Pancreas (tissue), 10 donors: ENCODE measurements at regions not wholly inside any gene's neighbourhood (a gene's known extent, or its start where the extent isn't known, plus 50 kb on each side); places are given as distances from the start of the nearest gene placed in this dataset.

Source experiments
- ATAC-seq, 4 donors: fragments of 200-7000 bp; cut with Tn5 transposase; one replicate each; pipeline versions ENCODE4 v1.8.0 to v1.9.1; 2020; ENCODE audit warnings: mild to moderate bottlenecking in 4 of 4, moderate library complexity in 4 of 4
- DNase-seq, 6 donors: peaks; one replicate each; pipeline ENCODE4 v3.0.0-alpha.2; 2020
- FAIRE-seq: peaks from 2 replicates; lab custom pipeline; 2012; peaks lifted over from hg19 to GRCh38; lab: Jason Lieb, UNC
- H3K27ac ChIP-seq, 4 donors: fragments of 200-600 bp; sonication (generic); 1 replicate in 3 of 4; 2 replicates in 1 of 4; pipeline versions ENCODE4 v1.5.0 to v1.8.0; 2020
- H3K27me3 ChIP-seq, 4 donors: fragments of 200-600 bp; one replicate each; pipeline ENCODE4 v1.8.0; 2021
- H3K36me3 ChIP-seq, 3 donors: fragments of 200-600 bp; sonication (generic) in 1 of 3; one replicate each; pipeline versions ENCODE4 v1.5.0 to v1.8.0; 2020 to 2021
- H3K4me1 ChIP-seq, 3 donors: fragments of 200-600 bp; one replicate each; pipeline ENCODE4 v1.8.0; 2021
- H3K4me3 ChIP-seq, 4 donors: fragments of 200-600 bp; sonication (generic) in 2 of 4; one replicate each; pipeline versions ENCODE4 v1.5.0 to v1.8.0; 2020 to 2021
- H3K9me3 ChIP-seq, 4 donors: fragments of 200-600 bp; one replicate each; pipeline ENCODE4 v1.8.0; 2021
- WGBS, 2 donors: extraction: QIAGEN DNeasy Blood & Tissue Kit; methylation state at CpG; one replicate each; pipeline ENCODE4 v1.1.7; 2013; 5-methylcytosine and 5-hydroxymethylcytosine counted together
- intact Hi-C, 3 donors: fragments of 100-400 bp; cut with DNase I; formaldehyde crosslinking; loops; one replicate each; pipeline versions ENCODE4 v1.11.1 to v1.14.2; 2022
- TF ChIP-seq, protein P1 (sequence below), 4 donors: fragments of 200-600 bp; sonication (generic) in 3 of 4; IDR thresholded peaks; one replicate each; pipeline versions ENCODE4 v1.5.0 to v1.8.0; 2021; ENCODE audit warnings: antibody characterized with exemption in 4 of 4
- donor health status: healthy with polysubstance abuse.
- donor health status: DM: no; HTN: no; CAD: no; lungs with moderate emphysema.
- donor health status: DM: no; HTN: no; CAD: no.
- donor health status: control.
- donor health status: control.
- donor health status: Bipolar disorder and iron deficiency.
- donor health status: DM: yes; HTN: yes; CAD: no.
- donor health status: DM: no; HTN: no; CAD: no.
- donor health status: DM: no; HTN: no; CAD: no.
- donor health status: DM: yes; HTN: yes; CAD: no.

DNA sequence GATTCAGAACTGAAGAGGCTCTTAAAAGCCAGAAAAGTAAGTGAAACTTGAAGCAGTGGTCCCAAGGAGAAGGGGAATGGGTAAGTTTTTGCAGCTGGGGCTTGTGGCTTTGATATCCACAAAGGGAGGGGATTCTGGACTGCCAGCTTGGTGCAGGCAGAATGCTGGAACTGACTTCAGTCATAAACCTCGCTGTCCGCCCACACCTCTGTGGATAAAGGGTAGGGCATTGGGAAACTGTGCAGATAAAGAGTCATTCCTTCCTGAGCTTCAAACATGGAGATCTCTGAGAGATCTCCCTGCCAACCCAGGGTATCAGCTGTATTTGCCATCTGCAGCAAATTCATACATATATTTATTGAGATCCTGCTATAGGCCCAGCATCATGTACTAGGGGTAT, 124.3 kb upstream of the OR9Q1 start:
- DNase-seq (no peak), ATAC-seq (no peak), FAIRE-seq (no peak)
- H3K9me3 ChIP-seq: no peaks in the 10 kb centered on the region
- 70 to 96% methylated on average over 2 of the region's 2 CpGs for WGBS, 2 donors
- intact Hi-C loops: no loop called here
- no peak overlapping the region for H3K27ac ChIP-seq
- no peak overlapping the region for H3K4me3 ChIP-seq
- TF ChIP-seq, protein P1, sequence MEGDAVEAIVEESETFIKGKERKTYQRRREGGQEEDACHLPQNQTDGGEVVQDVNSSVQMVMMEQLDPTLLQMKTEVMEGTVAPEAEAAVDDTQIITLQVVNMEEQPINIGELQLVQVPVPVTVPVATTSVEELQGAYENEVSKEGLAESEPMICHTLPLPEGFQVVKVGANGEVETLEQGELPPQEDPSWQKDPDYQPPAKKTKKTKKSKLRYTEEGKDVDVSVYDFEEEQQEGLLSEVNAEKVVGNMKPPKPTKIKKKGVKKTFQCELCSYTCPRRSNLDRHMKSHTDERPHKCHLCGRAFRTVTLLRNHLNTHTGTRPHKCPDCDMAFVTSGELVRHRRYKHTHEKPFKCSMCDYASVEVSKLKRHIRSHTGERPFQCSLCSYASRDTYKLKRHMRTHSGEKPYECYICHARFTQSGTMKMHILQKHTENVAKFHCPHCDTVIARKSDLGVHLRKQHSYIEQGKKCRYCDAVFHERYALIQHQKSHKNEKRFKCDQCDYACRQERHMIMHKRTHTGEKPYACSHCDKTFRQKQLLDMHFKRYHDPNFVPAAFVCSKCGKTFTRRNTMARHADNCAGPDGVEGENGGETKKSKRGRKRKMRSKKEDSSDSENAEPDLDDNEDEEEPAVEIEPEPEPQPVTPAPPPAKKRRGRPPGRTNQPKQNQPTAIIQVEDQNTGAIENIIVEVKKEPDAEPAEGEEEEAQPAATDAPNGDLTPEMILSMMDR (IDR thresholded peaks at IDR 0.05): no peak
- no peaks in the 10 kb centered on the region for H3K27me3 ChIP-seq
- no peaks in the 10 kb centered on the region for H3K4me1 ChIP-seq
- H3K36me3 ChIP-seq: no peaks in the 10 kb centered on the region

DNA sequence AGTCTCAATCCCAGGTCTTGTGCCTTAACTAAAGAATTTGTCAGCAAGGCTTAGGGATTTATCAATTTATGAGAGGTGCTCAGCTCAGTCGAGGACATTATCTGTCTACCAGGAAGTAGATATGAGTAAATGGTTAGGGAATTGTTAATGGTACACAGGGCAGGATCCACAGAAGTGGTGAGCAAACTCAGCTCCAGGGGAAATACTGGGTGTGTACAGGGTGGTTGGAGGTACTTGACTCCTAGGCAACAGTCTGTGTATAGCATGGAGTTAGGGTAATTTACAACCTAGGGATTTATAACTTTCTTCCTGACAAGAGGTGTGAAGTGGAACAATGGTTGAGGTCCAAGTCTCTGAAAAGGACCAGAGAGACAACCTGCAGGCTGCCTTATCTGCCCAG, 123.4 kb upstream of the OR9Q1 start:
- Histone ChIP-seq H3K27ac (no peak overlapping the region), H3K4me3 (no peak overlapping the region), H3K36me3 (no peaks in the 10 kb centered on the region), H3K27me3 (no peaks in the 10 kb centered on the region), H3K4me1 (no peaks in the 10 kb centered on the region), H3K9me3 (no peaks in the 10 kb centered on the region)
- TF ChIP-seq, protein P1 (IDR thresholded peaks at IDR 0.05): no peak
- FAIRE-seq: peak; percentile 47
- ATAC-seq: peak in 2 of 4 donors; percentile 54 to 55
- no peak for DNase-seq
- WGBS, 2 donors: 13 to 19% methylated on average over 1 of the region's 1 CpG
- intact Hi-C loops: no loop called here

DNA sequence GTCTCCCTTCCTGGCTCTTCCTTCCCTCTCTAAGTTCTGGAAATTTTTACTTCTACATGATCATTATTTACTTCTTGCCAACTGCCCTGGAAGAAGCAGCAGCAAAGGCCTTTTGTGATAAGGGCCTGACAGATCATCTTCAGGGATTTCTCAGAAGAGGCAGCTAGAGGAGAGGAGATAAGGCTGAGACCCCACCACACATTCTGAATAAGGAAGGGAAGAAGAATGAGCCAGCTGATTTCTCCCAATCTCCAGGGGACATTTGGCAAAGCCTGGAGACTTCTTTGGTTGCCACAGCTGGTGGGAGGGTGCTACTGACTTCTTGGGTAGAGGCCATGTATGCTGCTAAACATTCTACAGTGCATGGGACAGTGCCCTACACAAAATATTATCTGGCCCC, 122.4 kb upstream of the OR9Q1 start:
- Histone ChIP-seq H3K36me3 (no peaks in the 10 kb centered on the region), H3K4me3 (no peak overlapping the region), H3K27ac (no peak overlapping the region), H3K9me3 (no peaks in the 10 kb centered on the region), H3K27me3 (no peaks in the 10 kb centered on the region), H3K4me1 (no peaks in the 10 kb centered on the region)
- ATAC-seq: no peak
- TF ChIP-seq, protein P1 (IDR thresholded peaks at IDR 0.05): no peak
- no peak for FAIRE-seq
- intact Hi-C loops: no loop called here
- no peak for DNase-seq

DNA sequence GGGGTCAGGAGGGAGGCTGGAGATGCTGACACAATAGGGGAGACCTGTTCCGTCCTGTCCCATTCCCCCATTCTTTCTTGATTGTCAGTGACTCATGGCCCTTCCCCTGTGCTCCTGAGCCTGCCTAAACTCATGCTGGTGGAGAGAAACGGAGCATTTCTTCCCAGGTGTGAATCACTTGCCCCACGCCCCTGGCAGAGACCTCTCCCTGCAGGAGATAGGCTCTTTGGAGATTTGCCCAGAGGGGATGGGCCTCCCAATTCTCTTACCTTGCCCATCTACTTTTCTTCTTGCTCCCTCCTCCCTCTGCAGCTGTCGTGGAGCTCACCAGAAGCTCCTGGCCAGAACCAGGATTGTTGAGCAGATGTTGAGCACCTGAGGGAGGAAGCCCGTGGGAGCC, 121.9 kb upstream of the OR9Q1 start:
- FAIRE-seq: no peak
- no peak for DNase-seq
- Histone ChIP-seq H3K9me3 (no peaks in the 10 kb centered on the region), H3K27ac (no peak overlapping the region), H3K4me3 (no peak overlapping the region), H3K4me1 (no peaks in the 10 kb centered on the region), H3K36me3 (no peaks in the 10 kb centered on the region), H3K27me3 (no peaks in the 10 kb centered on the region)
- intact Hi-C loops: no loop called here
- 75 to 76% methylated on average over 5 of the region's 5 CpGs for WGBS, 2 donors
- TF ChIP-seq, protein P1 (IDR thresholded peaks at IDR 0.05): no peak
- ATAC-seq: no peak

DNA sequence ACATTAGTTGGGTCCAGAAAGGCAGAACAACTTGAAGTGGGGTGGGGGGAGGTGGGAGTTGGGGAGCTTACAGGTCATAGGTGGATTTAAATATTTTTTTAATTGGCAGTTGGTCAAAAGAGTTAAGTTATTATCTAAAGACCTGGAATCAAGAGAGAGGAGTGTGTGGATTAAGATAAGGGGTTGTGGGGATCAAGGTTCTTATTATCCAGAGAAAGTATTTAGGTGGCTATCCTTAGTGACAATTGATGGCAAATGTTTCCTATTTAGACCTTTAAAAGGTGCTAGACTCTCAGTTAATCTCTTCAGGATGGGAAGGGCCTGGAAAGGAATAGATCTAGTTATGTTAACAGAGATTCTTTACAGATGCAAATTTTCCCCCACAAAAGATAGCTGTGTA, 120.7 kb upstream of the OR9Q1 start:
- no peaks in the 10 kb centered on the region for H3K9me3 ChIP-seq
- ATAC-seq: no peak
- H3K36me3 ChIP-seq: no peaks in the 10 kb centered on the region
- no peaks in the 10 kb centered on the region for H3K27me3 ChIP-seq
- intact Hi-C loops: no loop called here
- no peak for FAIRE-seq
- no peak overlapping the region for H3K4me3 ChIP-seq
- no peaks in the 10 kb centered on the region for H3K4me1 ChIP-seq
- H3K27ac ChIP-seq: no peak overlapping the region
- TF ChIP-seq, protein P1 (IDR thresholded peaks at IDR 0.05): no peak
- no peak for DNase-seq
